ENCODE measurements at regions not wholly inside any gene's neighbourhood (a gene's known extent, or its start where the extent isn't known, plus 50 kb on each side); places are given as distances from the start of the nearest gene placed in this dataset.
"Not testable (repeated sequence)": the region's sequence is repeated elsewhere in the genome, so short reads cannot be mapped to it uniquely, and the experiment has no call there.

- intact Hi-C loops (cut with micrococcal nuclease), result no loop called here
Observed at GRCh38 chr3:150133293-150133692, 162.6 kb upstream of the PFN2 start.

GRCh38 chr3:150132101-150132749 lies 161.5 kb upstream of the PFN2 start:
- intact Hi-C loops (cut with micrococcal nuclease), result no loop called here

GRCh38 chr3:150131663-150132062 lies 161.0 kb upstream of the PFN2 start:
- intact Hi-C loops (cut with micrococcal nuclease), result no loop called here

- intact Hi-C loops (cut with micrococcal nuclease), result no loop called here
Observed at GRCh38 chr3:150130404-150131100, 159.9 kb upstream of the PFN2 start.

GRCh38 chr3:150129166-150129565 lies 158.5 kb upstream of the PFN2 start:
- intact Hi-C loops (cut with micrococcal nuclease), result no loop called here

GRCh38 chr3:150128126-150128525 lies 157.4 kb upstream of the PFN2 start:
- intact Hi-C loops (cut with micrococcal nuclease), result no loop called here

- intact Hi-C loops (cut with micrococcal nuclease), result no loop called here
Observed at GRCh38 chr3:150127011-150127490, 156.4 kb upstream of the PFN2 start.

GRCh38 chr3:150124142-150124541 lies 153.4 kb upstream of the PFN2 start:
- intact Hi-C loops (cut with micrococcal nuclease), result no loop called here

- intact Hi-C loops (cut with micrococcal nuclease), result not testable (repeated sequence)
Observed at GRCh38 chr3:150123249-150123648, 152.6 kb upstream of the PFN2 start.

- intact Hi-C loops (cut with micrococcal nuclease), result no loop called here
Observed at GRCh38 chr3:150118219-150118618, 147.5 kb upstream of the PFN2 start.

GRCh38 chr3:150117076-150117475 lies 146.4 kb upstream of the PFN2 start:
- intact Hi-C loops (cut with micrococcal nuclease), result no loop called here

- intact Hi-C loops (cut with micrococcal nuclease), result no loop called here
Observed at GRCh38 chr3:150116196-150116595, 145.5 kb upstream of the PFN2 start.

GRCh38 chr3:150114873-150115540 lies 144.3 kb upstream of the PFN2 start:
- intact Hi-C loops (cut with micrococcal nuclease), result no loop called here

- intact Hi-C loops (cut with micrococcal nuclease), result no loop called here
Observed at GRCh38 chr3:150114273-150114672, 143.6 kb upstream of the PFN2 start.

- intact Hi-C loops (cut with micrococcal nuclease), result no loop called here
Observed at GRCh38 chr3:150110097-150110496, 139.4 kb upstream of the PFN2 start.

GRCh38 chr3:150107429-150108175 lies 136.9 kb upstream of the PFN2 start:
- intact Hi-C loops (cut with micrococcal nuclease), result no loop called here

GRCh38 chr3:150106740-150107428 lies 136.2 kb upstream of the PFN2 start:
- intact Hi-C loops (cut with micrococcal nuclease), result no loop called here

GRCh38 chr3:150105886-150106612 lies 135.4 kb upstream of the PFN2 start:
- intact Hi-C loops (cut with micrococcal nuclease), result no loop called here

- intact Hi-C loops (cut with micrococcal nuclease), result no loop called here
Observed at GRCh38 chr3:150105025-150105424, 134.3 kb upstream of the PFN2 start.

- intact Hi-C loops (cut with micrococcal nuclease), result no loop called here
Observed at GRCh38 chr3:150104564-150104963, 133.9 kb upstream of the PFN2 start.
